Activated CD4-positive, alpha-beta T cell treated with anti-CD3 and anti-CD28 coated beads, Interleukin-2, Interleukin-6, amounts not matched to agents 100 ng/mL and 50 ng/mL, durations not matched to agents 16 hours and 8 hours (primary cell): ENCODE measurements at regions not wholly inside any gene's neighbourhood (a gene's known extent, or its start where the extent isn't known, plus 50 kb on each side); places are given as distances from the start of the nearest gene placed in this dataset.
A peak's percentile ranks its signal among the peaks of the same experiment; 100 is the strongest.

Experiments used
- DNase-seq: peaks from one replicate; pipeline ENCODE4 v3.0.0-alpha.2; 2020

- DNase-seq = no peak
Observed at GRCh38 chr4:138014590-138015288, 227.4 kb downstream of the SLC7A11 start.

DNA sequence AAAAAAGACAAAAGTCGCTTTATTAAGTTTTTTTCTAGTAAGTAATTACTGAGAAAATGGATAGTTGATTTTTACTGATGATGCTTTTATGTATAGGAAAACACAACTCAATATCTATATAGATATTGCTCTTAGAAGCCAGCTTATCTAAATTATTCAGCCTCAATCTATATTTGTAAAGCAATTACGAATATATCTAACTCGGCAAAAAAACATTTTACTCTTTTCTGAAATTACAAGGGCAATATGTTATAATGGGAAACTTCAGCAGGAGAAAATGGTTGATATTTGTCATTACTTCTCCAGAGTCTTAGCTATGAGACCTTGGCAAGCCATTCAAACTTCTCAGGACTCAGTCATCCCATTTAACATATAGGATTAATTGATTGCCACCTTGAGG is 228.5 kb downstream of the SLC7A11 start:
- DNase-seq = no peak

- DNase-seq = peak; percentile 19
Observed at GRCh38 chr4:138010639-138011038, 231.5 kb downstream of the SLC7A11 start.

DNA sequence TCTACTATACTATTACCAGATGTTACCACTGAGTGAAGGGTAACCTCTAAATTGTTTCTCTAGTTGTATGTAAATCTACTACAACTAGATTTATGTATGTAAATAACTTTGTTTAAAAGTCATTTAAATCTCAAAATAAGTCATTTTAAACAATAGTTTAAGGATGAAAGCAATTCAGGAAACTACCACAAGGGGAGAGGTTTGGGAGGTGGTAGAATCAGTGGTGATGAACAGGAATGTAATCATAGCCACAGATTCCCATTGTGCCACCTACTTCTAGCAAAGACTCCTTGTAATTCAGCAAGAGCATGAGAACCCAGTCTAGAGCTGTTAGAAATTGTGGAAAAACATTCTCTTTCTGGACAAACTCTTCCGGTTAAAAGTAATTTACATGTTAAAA is 234.6 kb downstream of the SLC7A11 start:
- no peak for DNase-seq

DNA sequence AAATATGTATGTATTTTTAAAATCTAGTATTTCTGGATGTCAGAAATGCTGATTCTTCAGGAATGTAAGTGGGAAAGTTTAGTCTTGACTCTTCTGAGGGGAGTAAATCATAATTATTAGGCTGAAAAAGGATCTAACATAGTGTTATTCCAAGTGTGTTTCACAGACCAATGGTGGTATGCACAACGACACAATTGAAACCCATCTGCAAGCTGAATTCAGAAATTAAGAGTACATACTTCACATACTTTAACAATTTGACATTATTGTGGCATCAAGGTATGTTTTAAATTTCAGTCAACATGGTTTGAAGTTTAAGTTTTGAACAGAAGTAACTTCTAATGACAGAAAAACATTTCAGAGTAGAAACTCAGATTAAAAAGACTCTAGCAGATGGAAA is 236.7 kb downstream of the SLC7A11 start:
- no peak for DNase-seq

DNA sequence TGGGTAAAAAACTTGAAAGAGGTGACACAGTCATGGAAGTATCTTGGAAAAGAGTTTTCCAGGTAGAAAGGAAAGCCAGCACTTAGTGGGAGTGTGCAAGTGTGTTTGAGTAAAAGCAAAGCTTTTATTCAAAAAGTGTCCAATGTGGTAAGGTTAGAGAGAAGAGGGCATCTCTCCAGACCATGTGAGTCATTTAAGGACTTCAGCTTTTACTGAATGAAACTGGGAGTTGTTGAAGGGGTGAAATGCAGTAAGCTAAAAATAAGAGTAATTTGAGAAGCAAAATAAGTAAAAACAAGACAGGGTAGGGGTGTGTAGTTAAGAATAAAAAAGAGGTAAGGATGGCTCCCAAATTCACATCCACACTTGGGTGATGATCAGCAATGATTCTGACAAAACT is 238.9 kb downstream of the SLC7A11 start:
- DNase-seq = peak; percentile 30

DNA sequence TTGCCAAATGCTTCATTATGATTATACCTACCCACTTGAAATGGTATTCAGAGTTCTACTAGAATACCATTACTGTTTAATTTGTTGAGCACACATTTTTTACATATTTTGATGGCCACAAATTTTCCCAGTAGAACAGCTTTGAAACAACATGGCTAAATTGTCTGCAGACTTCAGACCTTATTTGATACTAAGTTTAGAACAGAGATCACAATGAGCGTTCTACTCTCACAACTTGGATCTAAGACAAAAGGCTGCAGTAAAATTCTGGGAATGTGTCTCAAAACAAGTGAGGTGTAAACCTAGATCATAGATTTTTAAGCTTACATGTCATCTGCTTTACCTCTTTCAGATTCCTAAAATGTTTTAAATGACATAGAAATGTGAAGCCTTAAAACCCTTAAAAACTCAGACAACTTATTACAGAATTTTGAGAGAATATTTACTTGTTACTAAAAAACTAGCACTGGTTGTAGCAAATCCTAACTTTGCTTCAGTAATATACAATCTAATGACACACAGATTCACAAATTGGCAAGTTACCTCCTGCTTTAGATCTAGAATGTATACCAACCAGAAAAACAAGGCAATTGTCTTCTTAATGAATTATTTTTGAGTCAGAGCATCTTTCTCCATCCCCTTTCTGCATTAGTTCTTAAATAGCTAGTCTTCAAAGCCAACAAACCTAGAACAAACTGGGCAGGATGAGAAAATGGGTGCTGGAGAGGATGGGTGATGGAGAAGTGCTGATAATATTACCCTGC is 243.3 kb downstream of the SLC7A11 start:
- DNase-seq = no peak

GRCh38 chr4:137997496-137997895 is 244.7 kb downstream of the SLC7A11 start:
- no peak for DNase-seq

DNA sequence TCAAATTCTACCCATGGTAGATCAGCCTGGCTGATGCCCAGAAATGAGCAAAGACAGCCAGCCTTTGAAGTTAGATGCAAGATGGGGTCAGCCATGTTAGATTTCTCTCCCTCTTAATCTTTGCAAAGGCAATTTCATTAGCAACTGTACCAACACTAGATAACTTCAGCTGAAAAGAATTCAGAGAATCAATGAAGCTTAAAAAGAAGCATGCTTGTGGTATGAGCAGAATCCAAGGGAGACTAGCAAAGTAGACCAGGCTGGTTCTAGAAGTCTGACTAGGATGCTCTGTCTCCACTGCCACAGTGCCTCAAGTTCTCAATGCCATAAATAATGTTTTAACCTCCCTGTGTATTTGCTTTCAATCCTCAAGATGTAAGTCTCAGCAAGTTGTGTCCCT is 247.3 kb downstream of the SLC7A11 start:
- DNase-seq = no peak

DNA sequence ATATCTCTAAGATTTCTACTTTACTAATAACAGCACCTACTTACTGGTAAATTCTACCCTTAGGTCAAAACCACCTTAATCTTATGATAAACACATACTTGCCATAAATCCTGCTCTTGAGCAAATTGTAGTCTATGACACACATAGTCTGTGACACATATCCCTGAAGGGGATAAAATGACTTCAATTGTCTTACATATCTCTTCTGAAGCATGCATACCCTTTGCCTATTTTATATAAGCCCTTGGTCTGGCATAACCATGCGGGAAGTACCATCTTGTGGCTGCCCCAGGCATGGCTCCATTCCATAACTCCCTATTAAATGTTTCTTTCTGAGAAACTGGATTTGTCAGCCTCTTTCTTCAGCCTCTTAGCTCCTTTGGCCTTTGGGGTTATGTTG is 248.9 kb downstream of the SLC7A11 start:
- no peak for DNase-seq

DNA sequence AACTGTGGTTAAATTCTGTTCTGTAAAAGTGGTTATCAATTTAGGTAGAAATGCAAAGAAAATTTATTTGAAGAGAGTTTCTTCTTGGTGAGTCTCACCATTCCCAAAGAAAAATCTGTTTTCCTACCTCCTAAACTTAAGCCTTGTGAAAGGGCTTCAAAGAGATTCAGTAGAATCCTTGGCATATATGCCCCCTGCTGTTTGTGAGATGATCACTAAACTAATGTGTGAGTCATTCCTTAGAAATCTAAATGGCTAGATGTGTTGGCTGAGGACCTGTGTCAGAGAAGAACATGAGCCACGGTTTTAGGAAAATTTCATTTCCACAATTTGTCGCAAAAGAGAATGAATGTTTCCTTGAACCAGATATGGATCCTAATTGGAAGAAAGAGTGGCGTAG is 260.9 kb downstream of the SLC7A11 start:
- DNase-seq = no peak

GRCh38 chr4:137980641-137981040 is 261.5 kb downstream of the SLC7A11 start:
- no peak for DNase-seq

DNA sequence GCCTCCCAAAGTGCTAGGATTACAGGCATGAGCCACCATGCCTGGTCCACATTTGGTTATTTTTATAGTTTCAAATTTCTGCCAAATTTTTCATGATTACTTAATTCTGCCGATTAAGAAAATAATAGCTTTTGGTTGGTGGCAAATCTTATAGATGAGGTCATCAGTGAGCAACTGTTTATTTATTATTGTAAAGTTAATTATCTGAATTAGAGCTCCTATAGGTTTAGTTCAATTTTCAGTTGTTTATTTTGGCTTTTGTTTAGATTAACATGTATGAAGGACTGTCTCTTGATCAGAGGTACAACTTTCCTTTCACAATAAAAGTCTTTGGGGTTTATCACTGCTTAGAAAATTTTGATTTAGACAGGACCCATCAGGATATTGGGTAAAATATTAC is 262.2 kb downstream of the SLC7A11 start:
- DNase-seq = no peak

DNA sequence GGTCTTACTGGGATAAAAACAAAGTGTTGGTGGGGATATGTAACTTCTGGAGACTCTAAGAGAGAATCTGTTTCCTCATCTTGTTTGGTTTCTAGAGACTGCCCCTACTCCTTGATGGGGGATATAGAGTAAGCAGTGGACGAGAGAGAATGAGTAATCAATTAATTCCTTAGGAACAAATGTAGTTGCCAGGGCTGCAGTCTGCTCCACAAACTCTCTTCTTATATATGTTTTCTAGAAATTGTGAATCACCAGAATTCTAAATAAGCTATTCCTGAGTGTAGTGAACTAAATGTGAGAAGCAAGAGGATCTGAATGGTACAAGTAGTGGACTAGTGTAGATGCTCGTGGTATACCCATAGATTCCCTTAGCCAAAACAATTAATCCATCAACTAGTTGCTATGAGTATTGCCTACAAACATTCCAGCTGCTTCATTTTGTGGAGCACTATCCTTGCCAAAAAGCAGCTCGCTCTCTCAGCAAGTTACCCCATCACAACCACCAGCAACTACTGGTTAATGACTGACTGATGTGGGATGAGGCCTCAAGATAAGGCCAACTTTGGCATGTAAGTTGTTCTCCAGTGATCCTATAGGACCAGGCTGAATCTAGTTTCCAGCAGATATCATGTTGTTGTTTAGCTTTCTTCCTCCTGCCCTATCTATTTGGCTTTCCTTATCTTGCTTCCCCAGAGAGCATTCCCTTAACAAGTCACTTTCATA is 273.0 kb downstream of the SLC7A11 start:
- DNase-seq = no peak

- DNase-seq = no peak
Observed at GRCh38 chr4:137967480-137968190, 274.5 kb downstream of the SLC7A11 start.

DNA sequence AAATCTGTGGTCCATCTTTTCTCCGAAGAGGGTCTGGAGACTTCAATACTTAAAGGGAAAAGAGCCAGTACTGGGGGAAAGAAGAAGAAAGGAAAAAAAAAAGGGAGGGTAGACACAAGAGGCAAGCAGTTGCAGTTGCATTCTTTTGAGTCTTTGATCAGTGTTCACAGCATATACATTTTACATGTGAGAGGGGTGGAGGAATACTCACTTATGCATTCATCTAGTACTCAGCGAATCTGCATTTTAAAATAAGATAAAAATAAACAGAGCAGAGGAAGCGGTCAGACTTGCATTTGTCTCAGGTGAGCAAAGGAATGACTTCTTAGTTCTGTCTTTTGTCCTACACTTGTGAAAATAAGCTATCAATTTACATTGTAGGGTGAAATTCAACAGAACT is 275.6 kb downstream of the SLC7A11 start:
- no peak for DNase-seq

- DNase-seq = no peak
Observed at GRCh38 chr4:137961051-137961438, 281.1 kb downstream of the SLC7A11 start.

DNA sequence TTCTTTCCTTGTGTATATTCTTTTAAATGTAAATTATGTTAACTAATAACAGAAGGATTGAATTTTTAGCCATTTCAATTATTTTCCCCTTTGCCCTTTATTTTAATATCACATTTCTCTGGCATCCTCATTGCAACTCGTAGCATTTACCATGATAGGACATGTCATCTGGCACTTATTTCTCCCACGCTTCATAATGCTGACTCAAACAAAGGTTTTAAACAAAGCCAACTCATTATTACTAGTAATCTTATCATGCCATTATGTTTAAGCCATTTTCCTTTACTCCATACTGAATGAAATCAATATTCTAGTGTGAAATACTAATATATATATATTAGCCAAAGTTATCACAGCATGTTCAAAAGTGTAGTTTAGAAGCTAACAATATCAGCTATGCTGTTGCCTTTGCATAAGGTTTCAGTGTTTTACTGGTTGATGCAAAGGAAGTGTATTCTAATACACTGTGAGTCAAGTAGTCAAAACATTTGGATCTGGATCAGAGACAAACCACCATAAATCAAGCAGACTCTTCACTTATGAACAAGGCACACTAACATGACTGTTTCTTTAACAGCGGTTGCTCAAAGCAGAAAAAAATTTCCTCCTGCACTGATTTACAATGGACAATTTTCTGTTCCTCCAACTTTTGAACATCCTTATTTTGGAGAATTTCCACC is 281.6 kb downstream of the SLC7A11 start:
- no peak for DNase-seq

DNA sequence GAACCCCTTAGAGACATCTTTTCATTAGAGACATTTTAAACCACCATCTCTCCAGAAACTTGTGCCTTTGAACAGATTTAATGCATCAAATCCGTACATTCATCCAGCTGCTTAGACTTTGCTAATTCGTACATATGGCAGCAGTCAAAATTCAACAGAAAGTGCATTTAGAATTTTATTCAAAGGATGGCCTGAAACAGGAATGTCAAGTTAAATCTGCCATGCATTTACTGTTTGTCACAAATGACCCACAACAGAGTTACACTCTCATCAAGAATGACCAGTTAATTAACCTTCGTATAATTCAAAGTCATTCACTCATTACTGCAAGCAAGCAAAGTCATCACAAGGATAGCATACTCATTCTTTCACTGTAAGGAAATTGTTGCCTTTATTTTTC is 284.3 kb downstream of the SLC7A11 start:
- DNase-seq = no peak

DNA sequence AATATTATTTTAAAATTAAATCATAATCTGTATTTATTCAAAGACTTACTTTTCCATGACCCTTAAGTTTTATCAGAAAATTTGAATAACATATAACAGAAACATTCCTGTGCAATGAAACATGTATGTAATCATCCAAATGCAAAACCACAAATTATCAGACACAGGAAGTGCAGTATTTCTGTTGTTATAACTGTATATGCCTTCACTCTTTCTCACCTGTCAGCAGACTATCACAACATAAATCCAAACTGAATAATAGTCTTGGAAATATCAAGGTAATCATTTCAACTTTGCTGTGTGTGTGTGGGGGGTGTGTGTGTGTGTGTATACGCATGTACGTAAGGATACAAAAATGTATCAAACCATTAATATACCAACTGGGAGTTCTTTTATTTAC is 285.9 kb downstream of the SLC7A11 start:
- no peak for DNase-seq

DNA sequence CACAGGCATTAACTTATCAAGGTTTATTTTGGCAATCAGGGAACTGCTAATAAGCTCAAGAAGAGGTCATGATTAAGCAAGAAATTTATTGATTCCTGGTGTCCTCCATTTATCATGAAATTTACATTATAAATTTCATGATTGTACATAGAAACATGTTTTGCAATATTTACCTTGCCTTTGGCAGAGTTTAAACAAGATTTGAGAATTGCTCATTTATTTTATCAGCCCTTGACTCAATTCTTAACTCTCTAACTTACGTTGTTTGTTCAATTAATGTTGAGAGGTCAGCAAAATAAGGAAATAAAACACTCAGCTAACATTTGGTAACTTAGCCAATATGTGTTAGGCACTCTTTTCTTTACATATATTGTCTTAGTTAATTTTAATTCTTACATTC is 286.6 kb downstream of the SLC7A11 start:
- no peak for DNase-seq

DNA sequence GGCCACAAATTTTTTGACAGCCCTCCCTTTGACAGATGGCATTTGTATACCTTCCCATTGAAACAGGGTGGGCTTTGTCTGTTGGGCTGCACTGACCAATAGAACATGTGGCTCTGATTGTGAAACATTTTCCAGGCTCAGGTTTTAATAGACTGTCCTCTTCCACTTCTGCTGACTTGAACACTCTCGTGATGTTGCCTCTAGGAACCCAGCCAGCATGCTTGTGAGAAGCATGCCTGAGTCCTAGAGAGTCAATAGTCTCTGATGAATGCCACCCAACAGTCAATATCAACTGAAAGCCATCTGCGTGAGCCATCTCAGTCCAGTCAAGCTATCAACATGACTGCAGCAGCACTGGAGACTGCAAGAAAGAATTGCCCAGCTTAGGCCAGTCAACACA is 290.0 kb downstream of the SLC7A11 start:
- no peak for DNase-seq

DNA sequence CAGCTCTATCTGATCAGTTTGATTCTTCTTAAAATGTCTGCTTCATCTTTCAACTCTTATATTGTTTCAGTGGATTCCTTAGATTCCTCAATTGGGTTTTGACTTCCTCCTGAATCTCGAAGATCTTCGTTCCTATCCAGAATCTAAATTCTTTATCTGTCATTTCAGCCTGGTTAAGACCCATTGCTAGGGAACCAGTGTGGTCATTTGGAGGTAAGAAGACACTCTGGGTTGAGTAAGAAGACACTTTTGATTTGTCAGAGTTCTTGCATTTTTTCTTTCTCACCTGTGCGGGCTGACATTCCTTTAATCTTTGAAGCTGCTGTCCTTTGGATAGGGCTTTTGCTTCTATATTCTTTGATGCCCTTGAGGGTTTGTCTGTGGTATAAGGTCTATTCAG is 291.9 kb downstream of the SLC7A11 start:
- DNase-seq = no peak
